ENCODE measurements at regions not wholly inside any gene's neighbourhood (a gene's known extent, or its start where the extent isn't known, plus 50 kb on each side); places are given as distances from the start of the nearest gene placed in this dataset.

DNA sequence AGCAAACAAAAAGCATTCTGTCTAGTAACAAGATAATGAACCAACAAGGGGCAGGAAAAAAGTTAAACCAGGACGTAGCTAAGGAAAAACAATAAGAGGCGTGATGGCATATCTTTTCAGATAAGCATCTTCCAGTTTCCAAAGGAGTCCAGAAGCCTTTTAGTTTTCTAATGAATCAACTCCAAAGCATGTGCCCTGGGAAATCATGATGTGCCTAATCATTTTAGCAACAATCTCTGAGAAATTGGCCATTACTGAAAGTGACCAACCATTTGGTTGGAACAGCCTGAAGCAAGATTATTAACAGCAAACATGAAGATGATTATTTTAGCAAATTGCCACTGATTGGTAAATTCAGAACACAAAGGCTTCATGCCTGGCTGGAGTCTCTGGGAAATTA lies 440.9 kb upstream of the MAF start:
- intact Hi-C loops (cut with micrococcal nuclease), result no loop called here
- ATAC-seq (no peak), DNase-seq (no peak)
- CTCF ChIA-PET, result no interaction called here
- POLR2A ChIA-PET (ENCODE audit: unreplicated experiment), result no interaction called here
- Histone ChIP-seq H3K9me2 (replicated peaks; ENCODE audit: low read length) (no peaks in the 10 kb centered on the region), H3K9me3 (ENCODE audit: low read length) (no peaks in the 10 kb centered on the region), H2AFZ (ENCODE audit: low read length) (no peak overlapping the region), H4K20me1 (ENCODE audit: low read length) (no peaks in the 10 kb centered on the region), H3K4me2 (ENCODE audit: low read length) (no peak overlapping the region), H3F3A (ENCODE audit: low read length, unreplicated experiment) (no peaks in the 10 kb centered on the region), H3K27me3 (ENCODE audit: low read length) (peaks cover 12% of the 10 kb centered on the region; the same call in 1 of the 2 replicates), H3K36me3 (ENCODE audit: low read depth, low read length) (no peaks in the 10 kb centered on the region), H3K27ac (ENCODE audit: low read length) (no peak overlapping the region), H3K79me2 (ENCODE audit: low read length) (no peaks in the 10 kb centered on the region), H3K9ac (ENCODE audit: low read length) (no peak overlapping the region), H3K4me1 (ENCODE audit: insufficient read depth, low read length) (no peaks in the 10 kb centered on the region), H3K4me3 (ENCODE audit: low read length) (no peak overlapping the region)
- TF ChIP-seq, protein P1, sequence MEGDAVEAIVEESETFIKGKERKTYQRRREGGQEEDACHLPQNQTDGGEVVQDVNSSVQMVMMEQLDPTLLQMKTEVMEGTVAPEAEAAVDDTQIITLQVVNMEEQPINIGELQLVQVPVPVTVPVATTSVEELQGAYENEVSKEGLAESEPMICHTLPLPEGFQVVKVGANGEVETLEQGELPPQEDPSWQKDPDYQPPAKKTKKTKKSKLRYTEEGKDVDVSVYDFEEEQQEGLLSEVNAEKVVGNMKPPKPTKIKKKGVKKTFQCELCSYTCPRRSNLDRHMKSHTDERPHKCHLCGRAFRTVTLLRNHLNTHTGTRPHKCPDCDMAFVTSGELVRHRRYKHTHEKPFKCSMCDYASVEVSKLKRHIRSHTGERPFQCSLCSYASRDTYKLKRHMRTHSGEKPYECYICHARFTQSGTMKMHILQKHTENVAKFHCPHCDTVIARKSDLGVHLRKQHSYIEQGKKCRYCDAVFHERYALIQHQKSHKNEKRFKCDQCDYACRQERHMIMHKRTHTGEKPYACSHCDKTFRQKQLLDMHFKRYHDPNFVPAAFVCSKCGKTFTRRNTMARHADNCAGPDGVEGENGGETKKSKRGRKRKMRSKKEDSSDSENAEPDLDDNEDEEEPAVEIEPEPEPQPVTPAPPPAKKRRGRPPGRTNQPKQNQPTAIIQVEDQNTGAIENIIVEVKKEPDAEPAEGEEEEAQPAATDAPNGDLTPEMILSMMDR (conservative IDR thresholded peaks at IDR 0.05; ENCODE audit: low read depth, low read length), result no peak
- TF ChIP-seq EZH2 (IDR thresholded peaks at IDR 0.05; ENCODE audit: low read length, unreplicated experiment) (no peak), EZH2phosphoT487 (IDR thresholded peaks at IDR 0.05; ENCODE audit: borderline replicate concordance, low read length) (no peak)
- BruUV-seq (replicated peaks), result no TSS peak

GRCh38 chr16:80040814-80041213 lies 440.3 kb upstream of the MAF start:
- no peaks in the 10 kb centered on the region for H4K20me1 ChIP-seq (ENCODE audit: low read length)
- BruUV-seq (replicated peaks), result no TSS peak
- no peaks in the 10 kb centered on the region for H3F3A ChIP-seq (ENCODE audit: low read length, unreplicated experiment)
- ChIA-PET POLR2A (ENCODE audit: unreplicated experiment) (no interaction called here), CTCF (no interaction called here)
- no peak overlapping the region for H3K27ac ChIP-seq (ENCODE audit: low read length)
- intact Hi-C loops (cut with micrococcal nuclease), result no loop called here
- no peaks in the 10 kb centered on the region for H3K9me3 ChIP-seq (ENCODE audit: low read length)
- no peak for ATAC-seq
- no peak overlapping the region for H3K4me2 ChIP-seq (ENCODE audit: low read length)
- TF ChIP-seq, protein P1 (conservative IDR thresholded peaks at IDR 0.05; ENCODE audit: low read depth, low read length), result no peak
- TF ChIP-seq EZH2phosphoT487 (IDR thresholded peaks at IDR 0.05; ENCODE audit: borderline replicate concordance, low read length) (no peak), EZH2 (IDR thresholded peaks at IDR 0.05; ENCODE audit: low read length, unreplicated experiment) (no peak)
- no peak overlapping the region for H3K9ac ChIP-seq (ENCODE audit: low read length)
- no peak for DNase-seq
- no peaks in the 10 kb centered on the region for H3K9me2 ChIP-seq (replicated peaks; ENCODE audit: low read length)
- H2AFZ ChIP-seq (ENCODE audit: low read length), result no peak overlapping the region
- H3K79me2 ChIP-seq (ENCODE audit: low read length), result no peaks in the 10 kb centered on the region
- no peaks in the 10 kb centered on the region for H3K4me1 ChIP-seq (ENCODE audit: insufficient read depth, low read length)
- H3K36me3 ChIP-seq (ENCODE audit: low read depth, low read length), result no peaks in the 10 kb centered on the region
- H3K4me3 ChIP-seq (ENCODE audit: low read length), result no peak overlapping the region
- peaks cover 12% of the 10 kb centered on the region; the same call in 1 of the 2 replicates for H3K27me3 ChIP-seq (ENCODE audit: low read length)

GRCh38 chr16:80040413-80040812 lies 439.9 kb upstream of the MAF start:
- Histone ChIP-seq H2AFZ (ENCODE audit: low read length) (no peak overlapping the region), H4K20me1 (ENCODE audit: low read length) (no peaks in the 10 kb centered on the region), H3K79me2 (ENCODE audit: low read length) (no peaks in the 10 kb centered on the region), H3K4me2 (ENCODE audit: low read length) (no peak overlapping the region), H3K27ac (ENCODE audit: low read length) (no peak overlapping the region), H3K36me3 (ENCODE audit: low read depth, low read length) (no peaks in the 10 kb centered on the region), H3K9ac (ENCODE audit: low read length) (no peak overlapping the region), H3K9me3 (ENCODE audit: low read length) (no peaks in the 10 kb centered on the region), H3K9me2 (replicated peaks; ENCODE audit: low read length) (no peaks in the 10 kb centered on the region), H3K27me3 (ENCODE audit: low read length) (peaks cover 12% of the 10 kb centered on the region; the same call in 1 of the 2 replicates), H3K4me1 (ENCODE audit: insufficient read depth, low read length) (no peaks in the 10 kb centered on the region), H3F3A (ENCODE audit: low read length, unreplicated experiment) (no peaks in the 10 kb centered on the region), H3K4me3 (ENCODE audit: low read length) (no peak overlapping the region)
- no peak for DNase-seq
- no peak for ATAC-seq
- intact Hi-C loops (cut with micrococcal nuclease), result no loop called here
- BruUV-seq (replicated peaks), result no TSS peak
- ChIA-PET POLR2A (ENCODE audit: unreplicated experiment) (no interaction called here), CTCF (no interaction called here)
- no peak for TF ChIP-seq EZH2phosphoT487 (IDR thresholded peaks at IDR 0.05; ENCODE audit: borderline replicate concordance, low read length)

All from PC-3 (cell line).